GM12865 (cell line): ENCODE measurements at regions not wholly inside any gene's neighbourhood (a gene's known extent, or its start where the extent isn't known, plus 50 kb on each side); places are given as distances from the start of the nearest gene placed in this dataset.
A peak's percentile ranks its signal among the peaks of the same experiment; 100 is the strongest.

Experiments used
- DNase-seq: peaks from one replicate; pipeline ENCODE4 v3.0.0; 2010; ENCODE audit warnings: low read depth
- H3K4me3 ChIP-seq: 2 replicates; pipeline ENCODE4 v1.5.1; 2011; ENCODE audit warnings: mild to moderate bottlenecking, low read depth, low read length, control low read depth
- CTCF ChIP-seq: IDR thresholded peaks from 2 replicates; pipeline ENCODE4 v1.5.1; 2011; ENCODE audit warnings: low read length, control low read depth, low read depth, inconsistent platforms; ENCODE audit not compliant: insufficient read depth; ENCODE audit errors: missing control alignments

GRCh38 chr12:18207266-18207665, 54.1 kb upstream of the PIK3C2G start:
- H3K4me3 ChIP-seq: no peak overlapping the region
- no peak for DNase-seq
- no peak for TF ChIP-seq CTCF

DNA sequence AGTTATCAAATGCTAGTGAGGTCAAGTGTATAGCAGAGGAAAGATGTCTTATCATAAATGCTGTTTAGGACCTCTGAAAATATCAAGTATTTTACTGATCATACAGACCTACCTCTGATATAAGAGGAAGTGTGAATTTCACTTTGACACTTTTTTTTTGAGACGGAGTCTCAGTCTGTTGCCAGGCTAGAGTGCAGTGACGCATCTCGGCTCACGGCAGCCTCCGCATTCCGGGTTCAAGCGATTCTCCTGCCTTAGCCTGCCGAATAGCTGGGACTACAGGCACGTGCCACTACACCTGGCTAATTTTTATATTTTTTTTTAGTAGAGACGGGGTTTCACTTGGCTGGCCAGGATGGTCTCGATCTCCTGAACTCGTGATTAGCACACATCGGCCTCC, 55.1 kb upstream of the PIK3C2G start:
- H3K4me3 ChIP-seq: no peak overlapping the region

DNA sequence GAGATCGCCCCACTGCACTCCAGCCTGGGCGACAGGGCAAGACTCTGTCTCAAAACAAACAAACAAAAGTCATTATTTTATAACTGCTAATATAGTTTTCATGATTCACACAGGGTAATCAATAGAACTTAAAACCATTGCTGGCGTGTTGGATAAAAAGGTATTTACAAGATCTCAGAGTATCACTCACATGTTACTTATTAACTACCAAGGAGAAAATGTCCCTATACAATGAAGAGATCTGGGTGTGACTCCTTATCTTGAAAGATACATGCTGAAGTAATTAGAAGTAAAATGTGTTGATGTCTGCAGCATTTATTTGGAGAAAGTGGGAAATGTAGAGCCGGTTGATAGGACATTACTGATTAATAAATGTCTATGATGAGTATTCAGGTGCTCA, 57.3 kb upstream of the PIK3C2G start:
- no peak for DNase-seq
- TF ChIP-seq CTCF: no peak
- H3K4me3 ChIP-seq: no peak overlapping the region

More for the DNA sequence above, 55.1 kb upstream of the PIK3C2G start:
- TF ChIP-seq CTCF: no peak
- peak; percentile 1 for DNase-seq

- H3K4me3 ChIP-seq: no peak overlapping the region
- DNase-seq: no peak
- TF ChIP-seq CTCF: no peak
Measured at GRCh38 chr12:18192119-18192518, 69.2 kb upstream of the PIK3C2G start.

DNA sequence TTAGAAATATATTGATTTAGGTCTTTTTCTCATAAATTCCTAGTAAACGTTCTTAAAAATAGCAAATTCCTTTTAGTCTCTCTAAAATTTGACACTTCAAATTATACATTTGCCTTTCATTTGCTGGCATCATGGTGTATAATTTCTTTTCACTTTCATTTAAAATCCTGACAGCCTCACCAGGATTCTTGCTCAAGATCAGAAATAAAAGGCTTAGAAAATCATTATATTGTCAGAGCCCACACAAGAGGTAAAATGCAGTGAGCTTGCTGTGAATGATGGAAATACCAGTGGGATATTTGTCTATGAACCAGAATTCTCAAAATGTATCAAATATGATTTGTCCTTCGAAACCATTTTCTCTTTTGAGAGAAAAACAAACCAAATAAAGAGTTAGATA, 78.2 kb upstream of the PIK3C2G start:
- no peak for TF ChIP-seq CTCF
- DNase-seq: no peak
- H3K4me3 ChIP-seq: no peak overlapping the region

DNA sequence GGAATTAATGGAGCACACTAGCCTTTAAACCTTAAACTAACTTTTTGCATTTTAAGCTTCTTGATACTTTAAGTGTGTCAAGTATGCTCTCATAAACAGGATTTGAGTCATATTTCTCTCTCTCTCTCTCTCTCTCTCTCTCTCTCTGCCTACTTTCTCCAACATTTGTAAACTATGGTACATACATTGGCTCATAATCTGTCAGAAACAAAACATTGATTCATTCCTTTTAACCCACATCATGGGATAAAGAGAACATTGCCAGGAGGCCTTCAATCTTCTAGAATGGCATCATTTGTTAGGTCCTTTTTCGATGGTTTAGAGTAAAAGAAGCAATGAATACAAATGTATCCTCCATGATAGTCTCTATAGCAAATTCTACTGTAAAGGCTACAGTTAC, 81.6 kb upstream of the RERGL start:
- H3K4me3 ChIP-seq: no peak overlapping the region
- no peak for TF ChIP-seq CTCF
- DNase-seq: no peak

DNA sequence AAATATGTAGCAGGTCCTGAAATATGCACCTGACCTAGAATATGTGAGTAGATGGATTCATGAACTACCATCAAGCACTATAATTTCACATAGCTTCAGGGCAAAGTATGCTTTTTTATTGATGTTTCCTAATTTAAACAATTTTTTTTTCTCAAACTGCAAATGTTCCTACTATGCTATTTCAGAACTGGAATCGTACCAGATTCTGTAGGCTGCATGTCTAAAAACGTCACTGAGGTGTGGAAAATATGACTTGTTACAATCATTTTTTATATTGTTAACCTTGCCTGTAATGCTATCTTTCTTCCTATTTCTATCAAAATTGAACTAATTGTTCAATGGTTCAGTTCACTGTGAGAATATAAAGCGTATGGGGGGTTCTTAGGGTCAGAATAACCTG, 78.0 kb upstream of the RERGL start:
- TF ChIP-seq CTCF: no peak
- DNase-seq: no peak
- no peak overlapping the region for H3K4me3 ChIP-seq
